Stimulated activated CD8-positive, alpha-beta memory T cell treated with anti-CD3 and anti-CD28 coated beads, Interleukin-7, amount 100 ng/mL, for 48 hours (primary cell): ENCODE measurements at regions not wholly inside any gene's neighbourhood (a gene's known extent, or its start where the extent isn't known, plus 50 kb on each side); places are given as distances from the start of the nearest gene placed in this dataset.

Source experiments
- DNase-seq, 2 donors: peaks; one replicate each; pipeline ENCODE4 v3.0.0-alpha.2; 2020; ENCODE audit warnings: low read depth in 1 of 2; ENCODE audit errors: extremely low read depth in 1 of 2

- no peak for DNase-seq
These were observed 932.6 kb upstream of the TMEM132C start for GRCh38 chr12:127334365-127334764.

GRCh38 chr12:127334912-127335644 is 931.9 kb upstream of the TMEM132C start:
- DNase-seq: no peak

GRCh38 chr12:127336416-127336815 is 930.6 kb upstream of the TMEM132C start:
- no peak for DNase-seq

- no peak for DNase-seq
These were observed 927.9 kb upstream of the TMEM132C start for GRCh38 chr12:127339065-127339464.

- no peak for DNase-seq
These were observed 926.6 kb upstream of the TMEM132C start for GRCh38 chr12:127340381-127340780.

- no peak for DNase-seq
These were observed 924.1 kb upstream of the TMEM132C start for GRCh38 chr12:127342861-127343260.

GRCh38 chr12:127343940-127344339 is 923.0 kb upstream of the TMEM132C start:
- no peak for DNase-seq

- no peak for DNase-seq
These were observed 915.4 kb upstream of the TMEM132C start for GRCh38 chr12:127351481-127352010.

GRCh38 chr12:127355061-127355841 is 911.7 kb upstream of the TMEM132C start:
- DNase-seq: no peak

GRCh38 chr12:127358888-127359287 is 908.1 kb upstream of the TMEM132C start:
- DNase-seq: no peak

GRCh38 chr12:127360580-127360979 is 906.4 kb upstream of the TMEM132C start:
- DNase-seq: no peak

- no peak for DNase-seq
These were observed 904.8 kb upstream of the TMEM132C start for GRCh38 chr12:127362121-127362520.

GRCh38 chr12:127363392-127363791 is 903.6 kb upstream of the TMEM132C start:
- DNase-seq: no peak

- no peak for DNase-seq
These were observed 893.4 kb upstream of the TMEM132C start for GRCh38 chr12:127373559-127373958.

- DNase-seq: no peak
These were observed 892.5 kb upstream of the TMEM132C start for GRCh38 chr12:127374447-127374846.

GRCh38 chr12:127381043-127381668 is 885.8 kb upstream of the TMEM132C start:
- peak in 1 of 2 donors; percentile 20 for DNase-seq

- no peak for DNase-seq
These were observed 885.3 kb upstream of the TMEM132C start for GRCh38 chr12:127381681-127382080.

GRCh38 chr12:127383281-127383680 is 883.7 kb upstream of the TMEM132C start:
- DNase-seq: no peak

GRCh38 chr12:127386723-127387122 is 880.2 kb upstream of the TMEM132C start:
- no peak for DNase-seq

GRCh38 chr12:127388985-127389384 is 878.0 kb upstream of the TMEM132C start:
- no peak for DNase-seq

- DNase-seq: no peak
These were observed 877.0 kb upstream of the TMEM132C start for GRCh38 chr12:127389923-127390322.
